PC-9 (cell line): ENCODE measurements at regions not wholly inside any gene's neighbourhood (a gene's known extent, or its start where the extent isn't known, plus 50 kb on each side); places are given as distances from the start of the nearest gene placed in this dataset.

Experiments used
- BruUV-seq: library from RNA; stranded (reverse); fragments of 400-500 nt; replicated peaks from 2 replicates; lab custom pipeline; 2021; lab: Mats Ljungman, UMichigan
- CTCF ChIA-PET: fragments of 300-600 bp; sonication (Branson Sonifier 250); formaldehyde crosslinking; loops from one replicate; lab custom pipeline; 2022; ENCODE audit warnings: antibody characterized with exemption; lab: Charles Lee
- POLR2A ChIA-PET: fragments of 300-600 bp; sonication (Branson Sonifier 250); formaldehyde crosslinking; loops from one replicate; lab custom pipeline; 2022; ENCODE audit warnings: antibody characterized with exemption; ENCODE audit not compliant: unreplicated experiment; lab: Charles Lee
- DNase-seq, 2 experiments: peaks; one replicate each; pipeline versions ENCODE4 v3.0.0 to v3.0.0-alpha.2; 2015 to 2022; ENCODE audit warnings: mixed read lengths in 1 of 2
- H2AFZ ChIP-seq: fragments of 200-600 bp; sonication (generic); 2 replicates; pipeline ENCODE4 v1.8.1; 2017; ENCODE audit warnings: antibody characterized with exemption
- H3F3A ChIP-seq: fragments of 200-600 bp; sonication (generic); 2 replicates; pipeline ENCODE4 v1.8.1; 2017; ENCODE audit warnings: antibody characterized with exemption, mild to moderate bottlenecking, low read depth; ENCODE audit not compliant: insufficient read depth
- H3K27ac ChIP-seq: fragments of 200-600 bp; sonication (generic); 2 replicates; pipeline ENCODE4 v1.6.1; 2016; ENCODE audit warnings: mixed run types
- H3K27me3 ChIP-seq: fragments of 200-600 bp; sonication (generic); 2 replicates; pipeline ENCODE4 v1.6.1; 2016; ENCODE audit warnings: low read depth, mixed run types; ENCODE audit not compliant: insufficient read depth
- H3K36me3 ChIP-seq: fragments of 200-600 bp; sonication (generic); 2 replicates; pipeline ENCODE4 v1.6.1; 2016; ENCODE audit warnings: low read depth, mixed run types
- H3K4me1 ChIP-seq: fragments of 200-600 bp; sonication (generic); replicated peaks from 2 replicates; pipeline ENCODE4 v1.6.1; 2016; ENCODE audit warnings: mixed run types; ENCODE audit not compliant: insufficient read depth
- H3K4me2 ChIP-seq: fragments of 200-600 bp; sonication (generic); 2 replicates; pipeline ENCODE4 v1.6.1; 2017; ENCODE audit warnings: mixed run types
- H3K4me3 ChIP-seq: fragments of 200-600 bp; sonication (generic); 2 replicates; pipeline ENCODE4 v1.6.1; 2016; ENCODE audit warnings: mixed run types
- H3K79me2 ChIP-seq: fragments of 200-600 bp; sonication (generic); 2 replicates; pipeline ENCODE4 v1.6.1; 2017; ENCODE audit warnings: low read depth, mixed run types
- H3K9me2 ChIP-seq: fragments of 200-600 bp; sonication (generic); 2 replicates; pipeline ENCODE4 v1.8.1; 2017; ENCODE audit warnings: mild to moderate bottlenecking; ENCODE audit not compliant: insufficient read depth
- H3K9me3 ChIP-seq: fragments of 200-600 bp; sonication (generic); 2 replicates; pipeline ENCODE4 v1.8.1; 2016; ENCODE audit warnings: low read depth; ENCODE audit not compliant: insufficient read depth
- H4K20me1 ChIP-seq: fragments of 200-600 bp; sonication (generic); 2 replicates; pipeline ENCODE4 v1.8.1; 2017; ENCODE audit not compliant: insufficient read depth
- CTCF ChIP-seq: fragments of 200-600 bp; sonication (generic); conservative IDR thresholded peaks from 2 replicates; pipeline ENCODE4 v1.6.1; 2017; ENCODE audit warnings: mixed run types, antibody characterized with exemption, mild to moderate bottlenecking, moderate library complexity
- EZH2 ChIP-seq: fragments of 200-600 bp; sonication (generic); IDR thresholded peaks from 2 replicates; pipeline ENCODE4 v1.8.0; 2017; ENCODE audit warnings: antibody characterized with exemption, low read depth
- intact Hi-C: fragments of 100-400 bp; cut with micrococcal nuclease; formaldehyde crosslinking; loops from one replicate; pipeline ENCODE4 v1.10.0; 2022; ENCODE audit not compliant: unreplicated experiment

DNA sequence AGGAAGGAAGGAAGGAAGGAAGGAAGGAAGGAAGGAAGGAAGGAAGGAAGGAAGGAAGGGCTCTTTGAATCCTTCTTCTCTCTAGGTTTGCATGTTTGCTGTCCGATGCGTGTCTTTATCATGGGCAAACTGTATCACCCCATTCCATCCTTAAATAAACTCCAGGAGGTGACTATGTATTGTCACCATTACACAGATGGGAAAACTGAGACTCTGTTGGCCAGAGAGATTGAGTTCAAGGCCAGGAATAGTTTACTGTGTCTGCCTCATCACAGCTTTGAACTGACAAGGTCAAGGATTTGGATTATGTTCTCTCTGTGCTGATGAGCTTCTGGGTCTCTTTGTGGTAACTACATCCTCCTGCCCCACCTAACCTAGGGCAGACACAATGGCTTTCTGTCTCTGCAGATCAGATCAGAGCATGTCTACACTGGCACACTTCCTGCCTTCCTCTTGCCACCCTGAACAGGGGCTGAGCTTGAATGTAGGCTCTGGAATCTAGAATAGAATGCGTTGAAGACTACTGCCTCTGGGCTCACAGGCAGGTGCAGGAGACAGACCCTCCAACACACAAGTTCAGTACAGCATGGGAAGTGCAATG, 78.9 kb upstream of the MAP1LC3B2 start:
- 0 out of 2 replicates have a peak, but pooled peaks cover 8% of the 10 kb centered on the region for H3F3A ChIP-seq
- no peak for DNase-seq
- no peaks in the 10 kb centered on the region for H3K9me2 ChIP-seq
- BruUV-seq, result no TSS peak
- H3K27ac ChIP-seq, result no peak overlapping the region
- no peaks in the 10 kb centered on the region for H3K27me3 ChIP-seq
- no peak overlapping the region for H3K4me3 ChIP-seq
- H3K9me3 ChIP-seq, result 0 out of 2 replicates have a peak, but pooled peaks cover 5% of the 10 kb centered on the region
- ChIA-PET POLR2A (no interaction called here), CTCF (no interaction called here)
- H2AFZ ChIP-seq, result no peak overlapping the region
- H3K4me2 ChIP-seq, result no peak overlapping the region
- H3K79me2 ChIP-seq, result no peaks in the 10 kb centered on the region
- intact Hi-C loops, result no loop called here
- no peaks in the 10 kb centered on the region for H3K36me3 ChIP-seq
- no peaks in the 10 kb centered on the region for H4K20me1 ChIP-seq
- TF ChIP-seq EZH2 (no peak), CTCF (no peak)
- 0 out of 2 replicates have a peak, but pooled peaks cover 10% of the 10 kb centered on the region for H3K4me1 ChIP-seq

DNA sequence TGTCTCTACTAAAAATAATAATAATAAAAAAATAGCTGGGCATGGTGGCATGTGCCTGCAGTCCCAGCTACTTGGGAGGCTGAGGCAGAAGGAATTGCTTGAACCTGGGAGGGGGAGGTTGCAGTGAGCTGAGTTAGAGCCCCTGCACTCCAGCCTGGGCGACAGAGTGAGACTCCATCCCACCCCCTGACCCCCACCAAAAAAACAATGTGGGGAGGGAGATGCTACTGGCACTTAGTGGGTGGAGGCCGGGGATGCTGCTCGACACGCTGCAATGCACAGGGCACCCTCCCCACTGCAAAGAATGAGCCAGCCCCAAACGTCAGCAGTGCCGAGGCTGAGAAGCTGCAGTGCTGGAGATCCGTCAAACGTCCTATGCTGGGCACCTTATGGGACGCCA, 77.5 kb upstream of the MAP1LC3B2 start:
- Histone ChIP-seq H3K4me3 (no peak overlapping the region), H3K36me3 (no peaks in the 10 kb centered on the region), H3F3A (0 out of 2 replicates have a peak, but pooled peaks cover 8% of the 10 kb centered on the region), H3K9me3 (0 out of 2 replicates have a peak, but pooled peaks cover 5% of the 10 kb centered on the region), H3K79me2 (no peaks in the 10 kb centered on the region), H4K20me1 (no peaks in the 10 kb centered on the region), H2AFZ (no peak overlapping the region), H3K4me2 (no peak overlapping the region), H3K27ac (no peak overlapping the region), H3K9me2 (no peaks in the 10 kb centered on the region), H3K27me3 (no peaks in the 10 kb centered on the region), H3K4me1 (0 out of 2 replicates have a peak, but pooled peaks cover 10% of the 10 kb centered on the region)
- CTCF ChIA-PET, result no interaction called here
- TF ChIP-seq CTCF, result no peak
- TF ChIP-seq EZH2, result no peak
- POLR2A ChIA-PET, result no interaction called here
- intact Hi-C loops, result no loop called here
- no TSS peak for BruUV-seq
- DNase-seq, result no peak

GRCh38 chr12:116482179-116482578, 77.0 kb upstream of the MAP1LC3B2 start:
- Histone ChIP-seq H3K4me3 (no peak overlapping the region), H3K79me2 (no peaks in the 10 kb centered on the region), H3K27me3 (no peaks in the 10 kb centered on the region), H3K27ac (no peak overlapping the region), H3K4me2 (no peak overlapping the region), H3K9me2 (no peaks in the 10 kb centered on the region), H4K20me1 (no peaks in the 10 kb centered on the region), H3K4me1 (0 out of 2 replicates have a peak, but pooled peaks cover 10% of the 10 kb centered on the region), H2AFZ (no peak overlapping the region), H3K36me3 (no peaks in the 10 kb centered on the region), H3K9me3 (0 out of 2 replicates have a peak, but pooled peaks cover 4% of the 10 kb centered on the region), H3F3A (0 out of 2 replicates have a peak, but pooled peaks cover 8% of the 10 kb centered on the region)
- no peak for DNase-seq
- POLR2A ChIA-PET, result no interaction called here
- intact Hi-C loops, result no loop called here
- CTCF ChIA-PET, result no interaction called here
- TF ChIP-seq EZH2 (no peak), CTCF (no peak)
- no TSS peak for BruUV-seq
